GM10266 (cell line): ENCODE measurements at regions not wholly inside any gene's neighbourhood (a gene's known extent, or its start where the extent isn't known, plus 50 kb on each side); places are given as distances from the start of the nearest gene placed in this dataset.
"Not testable (repeated sequence)": the region's sequence is repeated elsewhere in the genome, so short reads cannot be mapped to it uniquely, and the experiment has no call there.

ENCODE experiments used
- DNase-seq: peaks from one replicate; pipeline ENCODE4 v3.0.0; 2012; ENCODE audit errors: extremely low spot score
- TF ChIP-seq, protein P1 (sequence below): IDR thresholded peaks from 2 replicates; pipeline ENCODE4 v1.5.1; 2012; ENCODE audit warnings: mild to moderate bottlenecking, low read depth; ENCODE audit not compliant: control insufficient read depth, insufficient read depth; ENCODE audit errors: missing control alignments

DNA sequence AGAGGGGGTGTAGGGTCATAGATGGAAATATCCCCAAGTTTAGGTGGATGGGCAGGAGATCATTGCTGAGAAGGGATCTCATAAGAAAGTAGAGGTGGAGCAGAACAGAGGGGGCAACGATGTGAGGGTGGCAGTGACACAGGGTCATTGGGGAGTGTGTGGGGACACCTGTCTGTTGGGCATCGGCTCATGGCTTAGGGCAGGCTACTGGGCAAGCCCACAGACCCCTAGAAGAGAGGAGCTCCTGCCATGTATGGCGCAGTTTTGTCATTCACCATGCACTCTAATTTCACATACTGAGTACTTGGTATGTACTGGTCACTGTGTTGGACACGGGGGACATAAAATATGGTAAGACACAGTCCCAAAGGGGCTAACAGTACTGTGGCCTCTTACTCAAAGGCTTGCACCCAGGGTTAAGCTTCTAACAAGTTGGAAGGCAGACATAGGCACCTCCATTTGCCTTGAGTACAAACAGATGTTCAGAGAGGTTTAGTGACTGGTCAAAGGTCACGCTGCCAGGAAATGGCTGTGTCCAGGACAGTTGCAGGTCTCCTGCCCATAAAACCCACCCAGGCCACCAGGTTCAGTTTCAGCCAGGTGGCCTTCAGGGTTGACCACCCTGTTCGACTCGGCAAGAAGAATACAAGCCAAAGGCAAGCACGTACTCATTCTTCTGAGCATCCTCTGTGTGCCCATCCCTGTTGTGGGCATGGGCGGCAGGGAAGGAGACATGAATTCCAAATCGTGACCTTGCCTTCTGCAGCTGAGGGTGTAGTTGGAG is 580.2 kb downstream of the KCNJ18 start:
- TF ChIP-seq, protein P1, sequence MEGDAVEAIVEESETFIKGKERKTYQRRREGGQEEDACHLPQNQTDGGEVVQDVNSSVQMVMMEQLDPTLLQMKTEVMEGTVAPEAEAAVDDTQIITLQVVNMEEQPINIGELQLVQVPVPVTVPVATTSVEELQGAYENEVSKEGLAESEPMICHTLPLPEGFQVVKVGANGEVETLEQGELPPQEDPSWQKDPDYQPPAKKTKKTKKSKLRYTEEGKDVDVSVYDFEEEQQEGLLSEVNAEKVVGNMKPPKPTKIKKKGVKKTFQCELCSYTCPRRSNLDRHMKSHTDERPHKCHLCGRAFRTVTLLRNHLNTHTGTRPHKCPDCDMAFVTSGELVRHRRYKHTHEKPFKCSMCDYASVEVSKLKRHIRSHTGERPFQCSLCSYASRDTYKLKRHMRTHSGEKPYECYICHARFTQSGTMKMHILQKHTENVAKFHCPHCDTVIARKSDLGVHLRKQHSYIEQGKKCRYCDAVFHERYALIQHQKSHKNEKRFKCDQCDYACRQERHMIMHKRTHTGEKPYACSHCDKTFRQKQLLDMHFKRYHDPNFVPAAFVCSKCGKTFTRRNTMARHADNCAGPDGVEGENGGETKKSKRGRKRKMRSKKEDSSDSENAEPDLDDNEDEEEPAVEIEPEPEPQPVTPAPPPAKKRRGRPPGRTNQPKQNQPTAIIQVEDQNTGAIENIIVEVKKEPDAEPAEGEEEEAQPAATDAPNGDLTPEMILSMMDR = no peak
- no peak for DNase-seq

GRCh38 chr17:22273308-22273707 is 581.0 kb downstream of the KCNJ18 start:
- TF ChIP-seq, protein P1 = no peak

GRCh38 chr17:22277595-22277994 is 585.3 kb downstream of the KCNJ18 start:
- DNase-seq = no peak
- TF ChIP-seq, protein P1 = no peak

More at GRCh38 chr17:22273308-22273707, 581.0 kb downstream of the KCNJ18 start:
- DNase-seq = no peak

DNA sequence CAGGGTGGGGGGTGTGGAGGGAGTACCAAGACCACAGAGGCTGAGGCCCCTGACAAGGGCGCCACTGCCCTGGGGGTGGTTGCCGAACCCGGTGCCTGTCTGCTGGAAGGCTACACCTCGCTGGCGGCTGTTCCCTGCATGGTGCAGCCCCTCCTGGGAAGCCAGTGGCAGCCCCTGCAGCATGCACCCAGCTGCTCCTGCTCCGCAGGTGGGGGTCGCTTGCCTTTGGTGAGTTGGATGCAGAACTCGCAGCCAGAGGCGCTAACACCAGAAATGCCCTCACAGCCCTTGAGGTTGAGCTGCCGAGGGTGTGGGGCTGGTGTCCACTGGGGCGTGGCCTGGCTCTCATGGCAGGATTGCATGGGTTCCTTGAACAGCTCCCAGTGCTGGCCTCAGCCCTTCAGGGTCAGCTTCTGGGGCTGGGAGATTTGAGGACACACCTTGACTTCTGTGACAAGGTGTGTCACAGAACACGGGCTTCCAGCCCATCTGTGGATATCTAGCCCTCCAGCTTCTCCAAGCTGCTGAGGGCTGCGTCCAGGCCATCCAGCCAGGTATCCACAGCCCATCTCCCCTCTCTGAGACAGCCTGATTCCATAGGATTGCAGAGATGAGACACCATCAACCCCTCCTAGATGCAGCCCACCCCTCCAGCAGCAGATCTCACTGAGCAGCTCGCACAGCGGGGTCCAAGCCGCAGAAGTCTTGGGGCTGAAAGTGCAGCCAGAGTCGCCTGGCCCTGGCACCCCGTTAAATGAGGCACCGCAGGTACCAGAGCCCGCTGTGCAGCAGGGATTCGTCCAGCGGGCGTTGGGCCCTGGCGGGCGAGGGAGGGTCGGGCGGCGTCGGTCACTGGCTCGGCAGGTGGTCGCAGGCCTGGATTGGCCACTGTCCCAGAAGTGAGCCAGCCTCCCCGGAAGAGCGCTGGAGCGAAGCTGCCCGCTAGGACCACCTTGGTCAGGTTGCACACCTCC is 586.3 kb downstream of the KCNJ18 start:
- DNase-seq = no peak
- TF ChIP-seq, protein P1 = no peak

GRCh38 chr17:22286337-22287041 is 594.2 kb downstream of the KCNJ18 start:
- TF ChIP-seq, protein P1 = no peak
- no peak for DNase-seq

GRCh38 chr17:22298484-22298951 is 606.2 kb downstream of the KCNJ18 start:
- not testable (repeated sequence) for DNase-seq

GRCh38 chr17:22300177-22300576 is 607.9 kb downstream of the KCNJ18 start:
- TF ChIP-seq, protein P1 = no peak

More at GRCh38 chr17:22300177-22300576, 607.9 kb downstream of the KCNJ18 start:
- no peak for DNase-seq
